Sigmoid colon (tissue), 6 donors: ENCODE measurements at regions not wholly inside any gene's neighbourhood (a gene's known extent, or its start where the extent isn't known, plus 50 kb on each side); places are given as distances from the start of the nearest gene placed in this dataset.

Experiments used
- DNase-seq: peaks from one replicate; pipeline ENCODE4 v3.0.0-alpha.2; 2019
- H3K27ac ChIP-seq, 4 donors: fragments of 200-600 bp; sonication (generic); one replicate each; pipeline ENCODE4 v1.5.1; 2016 to 2019; ENCODE audit warnings: mild to moderate bottlenecking in 1 of 4
- H3K27me3 ChIP-seq, 3 donors: fragments of 200-600 bp; sonication (generic); one replicate each; pipeline ENCODE4 v1.5.1; 2019; ENCODE audit warnings: mild to moderate bottlenecking in 1 of 3
- H3K36me3 ChIP-seq, 4 donors: fragments of 200-600 bp; sonication (generic); one replicate each; pipeline ENCODE4 v1.5.1; 2016 to 2019
- H3K4me1 ChIP-seq, 4 donors: fragments of 200-600 bp; sonication (generic); one replicate each; pipeline ENCODE4 v1.5.1; 2017 to 2019
- H3K4me3 ChIP-seq, 4 donors: fragments of 200-600 bp; sonication (generic); one replicate each; pipeline ENCODE4 v1.5.1; 2017 to 2019; ENCODE audit warnings: mild to moderate bottlenecking in 2 of 4, moderate library complexity in 1 of 4
- H3K9me3 ChIP-seq, 4 donors: fragments of 200-600 bp in 3 of 4; sonication (generic) in 3 of 4; one replicate each; pipeline versions ENCODE4 v1.5.1 to v1.6.1; 2013 to 2019
- EP300 ChIP-seq, 4 donors: sonication (generic); formaldehyde crosslinking; IDR thresholded peaks; one replicate each; pipeline ENCODE4 v1.6.1; 2017; ENCODE audit warnings: antibody characterized with exemption in 4 of 4
- POLR2A ChIP-seq, 2 donors: fragments of 450-650 bp; IDR thresholded peaks; one replicate each; pipeline ENCODE4 v1.6.1; 2016; ENCODE audit warnings: antibody characterized with exemption in 2 of 2, mild to moderate bottlenecking in 2 of 2, moderate library complexity in 2 of 2
- POLR2AphosphoS5 ChIP-seq, 4 donors: sonication (generic); formaldehyde crosslinking; IDR thresholded peaks; one replicate each; pipeline ENCODE4 v1.6.1; 2017; ENCODE audit warnings: antibody characterized with exemption in 4 of 4
- WGBS, 2 donors: extraction: QIAGEN DNeasy Blood & Tissue Kit; methylation state at CpG; one replicate each; pipeline ENCODE4 v1.1.7; 2013; 5-methylcytosine and 5-hydroxymethylcytosine counted together
- intact Hi-C: fragments of 100-400 bp; cut with DNase I; formaldehyde crosslinking; loops from one replicate; pipeline ENCODE4 v1.15.1; 2023
- TF ChIP-seq, protein P1 (sequence below), 4 experiments: fragments of 450-650 bp in 3 of 4; fragments of 200-600 bp in 1 of 4; IDR thresholded peaks; one replicate each; pipeline ENCODE4 v1.5.1; 2016 to 2019; ENCODE audit warnings: antibody characterized with exemption in 4 of 4, mild to moderate bottlenecking in 3 of 4, moderate library complexity in 2 of 4
- donor health status: healthy with polysubstance abuse.
- donor health status: healthy.

DNA sequence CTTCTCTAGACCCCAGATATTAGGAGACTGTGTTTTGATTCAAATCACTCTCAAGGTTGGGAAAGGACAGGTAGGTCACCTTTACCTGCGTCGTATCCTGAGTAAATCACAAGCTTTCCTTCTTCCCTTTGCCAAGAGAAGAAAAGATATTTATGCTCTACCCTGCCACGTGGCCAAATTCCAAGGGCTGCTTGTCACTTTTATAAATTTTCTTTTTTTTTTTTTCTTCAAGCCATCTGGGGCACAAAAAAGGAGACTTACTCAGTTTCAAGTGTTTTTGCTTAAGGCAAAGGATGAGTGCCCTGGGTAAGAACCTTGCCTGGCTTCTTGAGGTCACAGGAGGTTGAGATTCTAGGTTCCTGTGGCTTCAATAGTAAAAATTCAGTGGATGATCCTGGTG lies 285.1 kb downstream of the TMEM114 start:
- intact Hi-C loops: no loop called here
- Histone ChIP-seq H3K36me3 (no peaks in the 10 kb centered on the region), H3K27me3 (peaks cover 0 to 6% (median 0%) of the 10 kb centered on the region in 3 donors), H3K4me1 (no peaks in the 10 kb centered on the region), H3K4me3 (no peak overlapping the region), H3K9me3 (peaks cover 0 to 4% (median 1%) of the 10 kb centered on the region in 4 donors), H3K27ac (no peak overlapping the region)
- no peak for DNase-seq
- WGBS, 2 donors: 84 to 85% methylated on average over 3 of the region's 3 CpGs
- TF ChIP-seq EP300 (IDR thresholded peaks at IDR 0.05) (no peak), POLR2A (IDR thresholded peaks at IDR 0.05) (no peak), POLR2AphosphoS5 (IDR thresholded peaks at IDR 0.05) (no peak)
- TF ChIP-seq, protein P1, sequence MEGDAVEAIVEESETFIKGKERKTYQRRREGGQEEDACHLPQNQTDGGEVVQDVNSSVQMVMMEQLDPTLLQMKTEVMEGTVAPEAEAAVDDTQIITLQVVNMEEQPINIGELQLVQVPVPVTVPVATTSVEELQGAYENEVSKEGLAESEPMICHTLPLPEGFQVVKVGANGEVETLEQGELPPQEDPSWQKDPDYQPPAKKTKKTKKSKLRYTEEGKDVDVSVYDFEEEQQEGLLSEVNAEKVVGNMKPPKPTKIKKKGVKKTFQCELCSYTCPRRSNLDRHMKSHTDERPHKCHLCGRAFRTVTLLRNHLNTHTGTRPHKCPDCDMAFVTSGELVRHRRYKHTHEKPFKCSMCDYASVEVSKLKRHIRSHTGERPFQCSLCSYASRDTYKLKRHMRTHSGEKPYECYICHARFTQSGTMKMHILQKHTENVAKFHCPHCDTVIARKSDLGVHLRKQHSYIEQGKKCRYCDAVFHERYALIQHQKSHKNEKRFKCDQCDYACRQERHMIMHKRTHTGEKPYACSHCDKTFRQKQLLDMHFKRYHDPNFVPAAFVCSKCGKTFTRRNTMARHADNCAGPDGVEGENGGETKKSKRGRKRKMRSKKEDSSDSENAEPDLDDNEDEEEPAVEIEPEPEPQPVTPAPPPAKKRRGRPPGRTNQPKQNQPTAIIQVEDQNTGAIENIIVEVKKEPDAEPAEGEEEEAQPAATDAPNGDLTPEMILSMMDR (IDR thresholded peaks at IDR 0.05): no peak

DNA sequence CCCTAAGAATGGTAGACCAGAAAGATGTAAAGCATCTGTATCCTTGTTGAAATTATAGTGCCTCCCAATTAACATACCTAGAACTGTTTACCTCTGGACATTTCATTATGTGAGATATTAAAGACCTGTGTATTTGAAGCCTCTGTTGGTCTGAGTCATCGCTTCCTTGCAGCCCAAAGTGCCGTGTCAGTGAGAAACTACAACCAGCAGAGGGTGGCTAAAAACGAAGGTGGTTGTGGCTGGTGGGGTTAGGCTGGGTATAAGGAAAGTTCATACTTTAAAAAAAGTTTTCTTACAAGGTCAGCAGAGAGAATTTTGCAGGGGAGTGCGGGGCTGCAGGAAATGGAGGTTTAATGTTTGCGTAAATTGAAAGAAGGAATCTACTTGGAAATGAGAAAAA lies 290.7 kb downstream of the TMEM114 start:
- Histone ChIP-seq H3K4me1 (no peaks in the 10 kb centered on the region), H3K27ac (no peak overlapping the region), H3K9me3 (no peaks in the 10 kb centered on the region), H3K27me3 (no peaks in the 10 kb centered on the region), H3K36me3 (no peaks in the 10 kb centered on the region), H3K4me3 (no peak overlapping the region)
- intact Hi-C loops: no loop called here
- no peak for TF ChIP-seq POLR2AphosphoS5 (IDR thresholded peaks at IDR 0.05)
- no peak for TF ChIP-seq POLR2A (IDR thresholded peaks at IDR 0.05)
- TF ChIP-seq, protein P1 (IDR thresholded peaks at IDR 0.05): no peak
- TF ChIP-seq EP300 (IDR thresholded peaks at IDR 0.05): no peak
- 71 to 81% methylated on average over 5 of the region's 5 CpGs for WGBS, 2 donors
- DNase-seq: no peak

DNA sequence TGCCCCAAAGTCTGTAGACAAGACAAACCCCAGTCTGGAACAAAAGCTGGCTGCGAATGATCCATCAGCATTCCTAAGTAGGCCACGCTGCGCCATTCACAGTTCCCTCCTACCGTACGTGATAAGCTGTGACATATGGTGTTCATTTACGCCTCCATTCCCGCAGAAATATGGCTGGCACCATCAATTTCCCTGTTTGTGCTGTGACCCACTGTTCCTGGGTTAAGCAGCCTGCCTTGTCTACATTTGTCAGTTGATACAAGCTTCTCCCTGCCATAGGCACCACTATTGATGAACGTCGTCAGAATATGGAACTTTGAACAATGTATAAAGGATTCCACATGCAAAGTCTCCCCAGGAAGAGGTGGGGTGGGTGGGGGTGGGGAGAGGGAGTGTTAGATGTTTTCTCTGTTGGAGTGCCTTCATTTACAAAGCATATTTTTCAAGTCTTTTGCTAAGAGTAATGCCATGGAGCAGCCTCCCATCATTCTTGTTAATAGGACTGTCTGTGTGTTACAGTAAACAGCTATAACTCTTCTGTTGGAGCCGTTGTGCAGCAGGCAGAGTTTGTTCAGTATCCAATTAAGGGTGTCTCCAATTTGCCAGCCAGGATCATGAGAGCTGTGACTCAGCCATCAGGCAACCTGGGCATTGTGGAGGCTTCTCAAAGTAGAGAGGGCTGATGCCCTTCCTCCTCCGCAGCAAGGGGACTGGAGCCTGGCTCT lies 294.6 kb downstream of the TMEM114 start:
- no peaks in the 10 kb centered on the region for H3K36me3 ChIP-seq
- no peak for DNase-seq
- intact Hi-C loops: no loop called here
- H3K4me3 ChIP-seq: no peak overlapping the region
- no peaks in the 10 kb centered on the region for H3K27me3 ChIP-seq
- H3K4me1 ChIP-seq: no peaks in the 10 kb centered on the region
- no peak for TF ChIP-seq POLR2A (IDR thresholded peaks at IDR 0.05)
- H3K27ac ChIP-seq: no peak overlapping the region
- 84 to 85% methylated on average over 11 of the region's 11 CpGs for WGBS, 2 donors
- no peaks in the 10 kb centered on the region for H3K9me3 ChIP-seq

DNA sequence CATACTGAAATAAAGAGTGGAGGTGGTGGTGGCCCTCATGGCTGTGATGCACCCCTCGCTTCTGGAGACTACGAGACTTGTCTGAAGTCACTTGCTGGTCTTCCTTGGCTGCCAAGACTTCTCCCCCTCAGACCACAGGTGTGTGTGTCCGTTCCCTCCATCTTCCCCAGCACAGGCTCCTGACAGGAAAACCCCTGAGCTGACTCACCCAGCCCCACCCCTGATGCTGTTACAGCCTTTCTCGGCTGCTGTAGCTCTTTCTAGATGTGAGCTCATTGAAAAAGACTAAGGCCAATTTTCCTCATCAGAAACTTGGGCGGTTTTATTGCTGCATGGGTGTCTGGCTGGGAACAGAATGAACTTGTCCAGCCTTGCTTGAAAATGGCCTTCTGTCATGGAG lies 296.9 kb downstream of the TMEM114 start:
- Histone ChIP-seq H3K27me3 (no peaks in the 10 kb centered on the region), H3K9me3 (no peaks in the 10 kb centered on the region), H3K36me3 (no peaks in the 10 kb centered on the region), H3K4me1 (no peaks in the 10 kb centered on the region), H3K27ac (no peak overlapping the region), H3K4me3 (no peak overlapping the region)
- TF ChIP-seq POLR2A (IDR thresholded peaks at IDR 0.05) (no peak), POLR2AphosphoS5 (IDR thresholded peaks at IDR 0.05) (no peak), EP300 (IDR thresholded peaks at IDR 0.05) (no peak)
- TF ChIP-seq, protein P1 (IDR thresholded peaks at IDR 0.05): no peak
- intact Hi-C loops: no loop called here
- 51 to 77% methylated on average over 5 of the region's 5 CpGs for WGBS, 2 donors
- no peak for DNase-seq

DNA sequence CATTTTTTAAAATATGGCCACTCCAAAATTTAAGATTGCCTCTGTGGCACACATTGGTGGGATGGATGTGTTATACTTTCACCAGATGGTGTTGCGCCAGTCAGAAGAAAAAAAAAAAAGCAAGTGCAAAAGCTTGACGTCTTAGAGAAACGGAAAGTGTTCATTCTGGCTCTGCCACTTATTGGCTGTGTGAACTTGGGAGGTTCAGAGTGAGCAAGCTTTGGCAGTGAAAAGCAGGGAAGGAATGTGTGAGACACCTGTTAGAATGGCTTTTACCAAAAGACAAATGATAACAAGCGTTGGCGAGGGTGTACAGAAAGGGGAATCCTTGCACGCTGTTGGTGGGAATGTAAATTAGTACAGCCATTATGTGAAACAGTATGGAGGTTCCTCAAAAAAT lies 298.0 kb downstream of the TMEM114 start:
- no peak overlapping the region for H3K27ac ChIP-seq
- no peak for TF ChIP-seq POLR2A (IDR thresholded peaks at IDR 0.05)
- TF ChIP-seq POLR2AphosphoS5 (IDR thresholded peaks at IDR 0.05): no peak
- TF ChIP-seq, protein P1 (IDR thresholded peaks at IDR 0.05): no peak
- TF ChIP-seq EP300 (IDR thresholded peaks at IDR 0.05): no peak
- H3K27me3 ChIP-seq: no peaks in the 10 kb centered on the region
- no peak for DNase-seq
- H3K4me1 ChIP-seq: no peaks in the 10 kb centered on the region
- H3K36me3 ChIP-seq: no peaks in the 10 kb centered on the region
- 87 to 88% methylated on average over 6 of the region's 6 CpGs for WGBS, 2 donors
- H3K9me3 ChIP-seq: no peaks in the 10 kb centered on the region
- H3K4me3 ChIP-seq: no peak overlapping the region
- intact Hi-C loops: no loop called here
